Lower lobe of right lung (tissue), 2 donors: ENCODE measurements at regions not wholly inside any gene's neighbourhood (a gene's known extent, or its start where the extent isn't known, plus 50 kb on each side); places are given as distances from the start of the nearest gene placed in this dataset.

Experiments used
- ATAC-seq, 2 donors: fragments of 200-7000 bp; cut with Tn5 transposase; one replicate each; pipeline ENCODE4 v1.9.1; 2020 to 2022; ENCODE audit warnings: mild to moderate bottlenecking in 2 of 2, moderate library complexity in 2 of 2
- DNase-seq: peaks from one replicate; pipeline ENCODE4 v3.0.0-alpha.2; 2020
- H3K27ac ChIP-seq: fragments of 200-600 bp; one replicate; pipeline ENCODE4 v1.8.0; 2022
- H3K27me3 ChIP-seq: fragments of 200-600 bp; one replicate; pipeline ENCODE4 v1.8.0; 2022; ENCODE audit warnings: low read depth
- H3K36me3 ChIP-seq: fragments of 200-600 bp; one replicate; pipeline ENCODE4 v1.8.0; 2022; ENCODE audit warnings: mild to moderate bottlenecking
- H3K4me1 ChIP-seq: fragments of 200-600 bp; one replicate; pipeline ENCODE4 v1.8.0; 2022
- H3K4me3 ChIP-seq: fragments of 200-600 bp; one replicate; pipeline ENCODE4 v1.8.0; 2022; ENCODE audit warnings: mild to moderate bottlenecking
- H3K9me3 ChIP-seq: fragments of 200-600 bp; one replicate; pipeline ENCODE4 v1.8.0; 2022
- intact Hi-C: fragments of 100-400 bp; cut with DNase I; formaldehyde crosslinking; loops from one replicate; pipeline ENCODE4 v1.11.0; 2022
- TF ChIP-seq, protein P1 (sequence below): fragments of 200-600 bp; IDR thresholded peaks from one replicate; pipeline ENCODE4 v1.8.0; 2022; ENCODE audit warnings: antibody characterized with exemption, mild to moderate bottlenecking
- donor health status: DM: no; HTN: yes; CAD: no; lungs with severe emphysema.

DNA sequence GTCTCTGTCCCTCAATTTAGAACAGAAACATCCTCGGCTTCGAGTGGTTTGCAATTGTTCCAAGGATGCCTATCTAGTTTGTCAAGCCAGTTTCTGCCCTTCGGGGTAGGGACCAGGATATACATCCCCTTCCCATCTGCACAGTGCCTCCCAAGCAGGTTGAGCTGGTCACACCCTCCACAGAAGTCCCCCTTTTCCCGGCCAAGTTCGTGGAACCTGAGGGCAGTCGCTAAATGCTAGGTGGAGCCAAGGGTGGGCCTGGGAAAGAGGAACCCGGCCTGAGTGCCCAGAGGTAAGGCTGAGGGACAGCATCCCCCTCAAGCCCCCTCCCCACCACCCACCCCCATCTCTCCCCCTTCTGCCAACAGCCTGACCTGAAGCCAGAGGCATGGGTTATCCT is 62.4 kb upstream of the NANOS1 start:
- Histone ChIP-seq H3K4me1 (no peaks in the 10 kb centered on the region), H3K27me3 (peaks cover 3% of the 10 kb centered on the region), H3K9me3 (no peaks in the 10 kb centered on the region), H3K36me3 (no peaks in the 10 kb centered on the region), H3K4me3 (no peak overlapping the region), H3K27ac (no peak overlapping the region)
- ATAC-seq, result no peak
- TF ChIP-seq, protein P1, sequence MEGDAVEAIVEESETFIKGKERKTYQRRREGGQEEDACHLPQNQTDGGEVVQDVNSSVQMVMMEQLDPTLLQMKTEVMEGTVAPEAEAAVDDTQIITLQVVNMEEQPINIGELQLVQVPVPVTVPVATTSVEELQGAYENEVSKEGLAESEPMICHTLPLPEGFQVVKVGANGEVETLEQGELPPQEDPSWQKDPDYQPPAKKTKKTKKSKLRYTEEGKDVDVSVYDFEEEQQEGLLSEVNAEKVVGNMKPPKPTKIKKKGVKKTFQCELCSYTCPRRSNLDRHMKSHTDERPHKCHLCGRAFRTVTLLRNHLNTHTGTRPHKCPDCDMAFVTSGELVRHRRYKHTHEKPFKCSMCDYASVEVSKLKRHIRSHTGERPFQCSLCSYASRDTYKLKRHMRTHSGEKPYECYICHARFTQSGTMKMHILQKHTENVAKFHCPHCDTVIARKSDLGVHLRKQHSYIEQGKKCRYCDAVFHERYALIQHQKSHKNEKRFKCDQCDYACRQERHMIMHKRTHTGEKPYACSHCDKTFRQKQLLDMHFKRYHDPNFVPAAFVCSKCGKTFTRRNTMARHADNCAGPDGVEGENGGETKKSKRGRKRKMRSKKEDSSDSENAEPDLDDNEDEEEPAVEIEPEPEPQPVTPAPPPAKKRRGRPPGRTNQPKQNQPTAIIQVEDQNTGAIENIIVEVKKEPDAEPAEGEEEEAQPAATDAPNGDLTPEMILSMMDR, result no peak
- no peak for DNase-seq
- intact Hi-C loops, result no loop called here

DNA sequence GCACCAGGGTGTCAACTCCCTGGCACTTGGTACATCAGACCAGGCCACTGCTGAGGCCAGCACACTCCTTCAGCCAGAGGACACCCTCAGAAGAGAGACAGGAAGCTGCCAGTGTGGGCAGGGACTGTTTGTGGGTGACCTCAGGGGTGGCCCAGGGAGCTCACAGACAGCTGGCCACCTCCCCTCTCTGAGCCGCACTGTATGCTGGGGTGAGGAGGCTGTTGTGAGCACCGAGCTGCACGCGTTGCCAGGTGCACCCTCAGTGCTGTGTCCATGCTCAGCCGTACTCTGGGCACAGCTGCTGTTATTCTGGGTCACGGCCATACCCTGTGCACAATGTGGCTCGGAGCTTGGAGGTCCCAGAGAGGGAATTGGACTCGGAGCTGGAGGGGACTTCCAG is 61.5 kb upstream of the NANOS1 start:
- no peak for ATAC-seq
- H3K27me3 ChIP-seq, result peaks cover 3% of the 10 kb centered on the region
- H3K4me3 ChIP-seq, result no peak overlapping the region
- H3K36me3 ChIP-seq, result no peaks in the 10 kb centered on the region
- intact Hi-C loops, result no loop called here
- no peak for DNase-seq
- no peak overlapping the region for H3K27ac ChIP-seq
- H3K4me1 ChIP-seq, result no peaks in the 10 kb centered on the region
- H3K9me3 ChIP-seq, result no peaks in the 10 kb centered on the region
- TF ChIP-seq, protein P1, result no peak

DNA sequence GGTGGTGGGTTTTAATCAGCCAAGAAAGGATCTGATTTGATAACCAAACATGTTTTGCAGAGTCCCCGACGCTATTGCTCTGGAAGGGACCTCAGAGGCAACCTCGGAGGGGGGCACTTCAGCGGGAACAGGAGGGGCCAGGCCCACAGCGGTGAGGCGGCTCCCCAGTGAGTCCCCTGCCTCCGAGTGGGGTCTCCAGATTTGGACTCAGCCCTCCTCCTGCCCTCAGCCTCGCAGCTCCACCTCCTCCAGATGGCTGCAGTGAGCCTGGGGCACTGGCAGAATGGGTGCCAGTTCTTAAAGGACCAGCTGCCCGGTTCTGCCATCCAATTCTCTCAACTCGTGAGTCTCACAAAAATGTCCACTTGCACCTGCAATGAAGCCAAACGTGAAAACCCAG is 61.0 kb upstream of the NANOS1 start:
- ATAC-seq (no peak), DNase-seq (no peak)
- intact Hi-C loops, result no loop called here
- no peaks in the 10 kb centered on the region for H3K36me3 ChIP-seq
- H3K9me3 ChIP-seq, result no peaks in the 10 kb centered on the region
- no peak overlapping the region for H3K27ac ChIP-seq
- H3K27me3 ChIP-seq, result peaks cover 3% of the 10 kb centered on the region
- TF ChIP-seq, protein P1, result no peak
- H3K4me3 ChIP-seq, result no peak overlapping the region
- no peaks in the 10 kb centered on the region for H3K4me1 ChIP-seq

DNA sequence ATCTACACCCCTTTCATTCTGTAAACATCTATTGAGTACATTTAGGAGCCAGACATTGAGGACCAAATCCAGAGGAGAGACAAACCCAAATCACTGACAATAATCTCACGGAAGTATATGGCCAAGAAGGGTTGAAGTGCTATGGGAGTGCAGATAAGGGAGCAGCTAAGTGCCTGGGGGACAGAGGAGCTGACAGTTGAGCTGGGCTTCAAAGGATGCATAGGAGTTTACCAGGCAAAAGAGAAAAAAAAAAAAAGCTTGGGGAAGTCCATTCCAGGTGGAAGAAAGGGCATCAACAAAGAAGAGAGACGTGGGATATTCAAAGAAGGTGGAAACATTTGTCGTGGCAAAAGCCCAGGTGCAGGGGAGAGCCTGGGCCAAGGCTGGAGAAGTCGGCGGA is 60.5 kb upstream of the NANOS1 start:
- intact Hi-C loops, result no loop called here
- TF ChIP-seq, protein P1, result no peak
- no peak overlapping the region for H3K4me3 ChIP-seq
- H3K4me1 ChIP-seq, result no peaks in the 10 kb centered on the region
- no peaks in the 10 kb centered on the region for H3K36me3 ChIP-seq
- H3K27me3 ChIP-seq, result peaks cover 3% of the 10 kb centered on the region
- H3K27ac ChIP-seq, result no peak overlapping the region
- peaks cover 4% of the 10 kb centered on the region for H3K9me3 ChIP-seq
- no peak for ATAC-seq
- no peak for DNase-seq

DNA sequence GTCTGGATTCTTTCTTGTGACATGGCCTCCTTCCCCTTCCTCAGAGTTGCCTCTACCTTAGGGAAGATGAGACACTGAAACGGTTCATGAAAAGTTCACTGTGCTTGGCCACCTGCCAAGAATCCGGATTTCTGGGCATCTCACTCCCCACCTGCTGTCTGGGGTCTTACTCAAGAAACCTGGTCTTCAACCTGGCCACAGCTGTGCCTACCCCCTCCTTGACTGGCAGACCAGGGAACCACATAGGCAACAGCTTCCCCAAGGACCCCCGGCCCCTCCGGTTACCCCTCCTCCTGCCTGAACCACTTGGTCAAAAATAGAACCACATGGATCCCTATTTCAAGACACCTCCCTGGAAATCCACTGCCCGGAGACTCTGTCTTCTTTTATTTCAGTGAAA is 58.7 kb upstream of the NANOS1 start:
- H3K4me3 ChIP-seq, result no peak overlapping the region
- DNase-seq, result no peak
- H3K4me1 ChIP-seq, result no peaks in the 10 kb centered on the region
- TF ChIP-seq, protein P1, result no peak
- H3K36me3 ChIP-seq, result no peaks in the 10 kb centered on the region
- H3K9me3 ChIP-seq, result peaks cover 5% of the 10 kb centered on the region
- H3K27ac ChIP-seq, result no peak overlapping the region
- intact Hi-C loops, result no loop called here
- ATAC-seq, result no peak
- peaks cover 3% of the 10 kb centered on the region for H3K27me3 ChIP-seq

DNA sequence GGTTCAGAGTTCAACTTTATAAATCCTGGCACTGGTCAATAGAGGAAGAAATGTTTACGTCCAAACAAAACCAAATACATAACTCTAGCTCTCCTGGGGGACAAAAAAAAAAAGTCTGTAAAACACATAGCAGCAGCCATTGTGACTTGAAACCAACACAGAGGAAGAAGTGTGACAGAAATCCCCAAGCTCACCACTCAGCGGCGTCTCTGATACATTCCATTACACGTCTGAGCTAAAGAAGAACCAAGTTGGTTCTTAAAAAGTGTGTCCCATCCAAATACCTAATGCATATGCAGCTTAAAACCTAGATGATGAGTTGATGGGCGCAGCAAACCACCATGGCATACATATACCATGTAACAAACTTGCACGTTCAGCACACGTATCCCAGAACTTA is 58.3 kb upstream of the NANOS1 start:
- Histone ChIP-seq H3K4me3 (no peak overlapping the region), H3K27me3 (peaks cover 3% of the 10 kb centered on the region), H3K27ac (no peak overlapping the region), H3K4me1 (no peaks in the 10 kb centered on the region), H3K9me3 (peaks cover 5% of the 10 kb centered on the region), H3K36me3 (no peaks in the 10 kb centered on the region)
- intact Hi-C loops, result no loop called here
- TF ChIP-seq, protein P1, result no peak
- ATAC-seq (no peak), DNase-seq (no peak)
